PC-9 (cell line): ENCODE measurements at regions not wholly inside any gene's neighbourhood (a gene's known extent, or its start where the extent isn't known, plus 50 kb on each side); places are given as distances from the start of the nearest gene placed in this dataset.

Experiments
- BruUV-seq: library from RNA; stranded (reverse); fragments of 400-500 nt; replicated peaks from 2 replicates; lab custom pipeline; 2021; lab: Mats Ljungman, UMichigan
- CTCF ChIA-PET: fragments of 300-600 bp; sonication (Branson Sonifier 250); formaldehyde crosslinking; loops from one replicate; lab custom pipeline; 2022; ENCODE audit warnings: antibody characterized with exemption; lab: Charles Lee
- POLR2A ChIA-PET: fragments of 300-600 bp; sonication (Branson Sonifier 250); formaldehyde crosslinking; loops from one replicate; lab custom pipeline; 2022; ENCODE audit warnings: antibody characterized with exemption; ENCODE audit not compliant: unreplicated experiment; lab: Charles Lee
- DNase-seq, 2 experiments: peaks; one replicate each; pipeline versions ENCODE4 v3.0.0 to v3.0.0-alpha.2; 2015 to 2022; ENCODE audit warnings: mixed read lengths in 1 of 2
- H2AFZ ChIP-seq: fragments of 200-600 bp; sonication (generic); 2 replicates; pipeline ENCODE4 v1.8.1; 2017; ENCODE audit warnings: antibody characterized with exemption
- H3F3A ChIP-seq: fragments of 200-600 bp; sonication (generic); 2 replicates; pipeline ENCODE4 v1.8.1; 2017; ENCODE audit warnings: antibody characterized with exemption, mild to moderate bottlenecking, low read depth; ENCODE audit not compliant: insufficient read depth
- H3K27ac ChIP-seq: fragments of 200-600 bp; sonication (generic); 2 replicates; pipeline ENCODE4 v1.6.1; 2016; ENCODE audit warnings: mixed run types
- H3K27me3 ChIP-seq: fragments of 200-600 bp; sonication (generic); 2 replicates; pipeline ENCODE4 v1.6.1; 2016; ENCODE audit warnings: low read depth, mixed run types; ENCODE audit not compliant: insufficient read depth
- H3K36me3 ChIP-seq: fragments of 200-600 bp; sonication (generic); 2 replicates; pipeline ENCODE4 v1.6.1; 2016; ENCODE audit warnings: low read depth, mixed run types
- H3K4me1 ChIP-seq: fragments of 200-600 bp; sonication (generic); replicated peaks from 2 replicates; pipeline ENCODE4 v1.6.1; 2016; ENCODE audit warnings: mixed run types; ENCODE audit not compliant: insufficient read depth
- H3K4me2 ChIP-seq: fragments of 200-600 bp; sonication (generic); 2 replicates; pipeline ENCODE4 v1.6.1; 2017; ENCODE audit warnings: mixed run types
- H3K4me3 ChIP-seq: fragments of 200-600 bp; sonication (generic); 2 replicates; pipeline ENCODE4 v1.6.1; 2016; ENCODE audit warnings: mixed run types
- H3K79me2 ChIP-seq: fragments of 200-600 bp; sonication (generic); 2 replicates; pipeline ENCODE4 v1.6.1; 2017; ENCODE audit warnings: low read depth, mixed run types
- H3K9me2 ChIP-seq: fragments of 200-600 bp; sonication (generic); 2 replicates; pipeline ENCODE4 v1.8.1; 2017; ENCODE audit warnings: mild to moderate bottlenecking; ENCODE audit not compliant: insufficient read depth
- H3K9me3 ChIP-seq: fragments of 200-600 bp; sonication (generic); 2 replicates; pipeline ENCODE4 v1.8.1; 2016; ENCODE audit warnings: low read depth; ENCODE audit not compliant: insufficient read depth
- H4K20me1 ChIP-seq: fragments of 200-600 bp; sonication (generic); 2 replicates; pipeline ENCODE4 v1.8.1; 2017; ENCODE audit not compliant: insufficient read depth
- CTCF ChIP-seq: fragments of 200-600 bp; sonication (generic); conservative IDR thresholded peaks from 2 replicates; pipeline ENCODE4 v1.6.1; 2017; ENCODE audit warnings: mixed run types, antibody characterized with exemption, mild to moderate bottlenecking, moderate library complexity
- EZH2 ChIP-seq: fragments of 200-600 bp; sonication (generic); IDR thresholded peaks from 2 replicates; pipeline ENCODE4 v1.8.0; 2017; ENCODE audit warnings: antibody characterized with exemption, low read depth
- intact Hi-C: fragments of 100-400 bp; cut with micrococcal nuclease; formaldehyde crosslinking; loops from one replicate; pipeline ENCODE4 v1.10.0; 2022; ENCODE audit not compliant: unreplicated experiment

- H3K79me2 ChIP-seq: no peaks in the 10 kb centered on the region
- POLR2A ChIA-PET: no interaction called here
- intact Hi-C loops: no loop called here
- no peaks in the 10 kb centered on the region for H3K4me1 ChIP-seq
- no peaks in the 10 kb centered on the region for H3K9me2 ChIP-seq
- H3K27ac ChIP-seq: no peak overlapping the region
- no peak for TF ChIP-seq CTCF
- no peak for TF ChIP-seq EZH2
- H4K20me1 ChIP-seq: no peaks in the 10 kb centered on the region
- H2AFZ ChIP-seq: no peak overlapping the region
- no peaks in the 10 kb centered on the region for H3K9me3 ChIP-seq
- no peaks in the 10 kb centered on the region for H3K27me3 ChIP-seq
- no peak overlapping the region for H3K4me2 ChIP-seq
- BruUV-seq: no TSS peak
- no peaks in the 10 kb centered on the region for H3K36me3 ChIP-seq
- no peak overlapping the region for H3K4me3 ChIP-seq
- H3F3A ChIP-seq: no peaks in the 10 kb centered on the region
- CTCF ChIA-PET: no interaction called here
- DNase-seq: no peak
Observed at GRCh38 chr1:19536519-19536918, 51.2 kb upstream of the CAPZB start.

- H2AFZ ChIP-seq: no peak overlapping the region
- no peak overlapping the region for H3K4me3 ChIP-seq
- H3F3A ChIP-seq: no peaks in the 10 kb centered on the region
- no peak overlapping the region for H3K4me2 ChIP-seq
- no peaks in the 10 kb centered on the region for H3K27me3 ChIP-seq
- no peaks in the 10 kb centered on the region for H4K20me1 ChIP-seq
- ChIA-PET POLR2A (interaction anchor here (0.7 kb wide), 1 partner anchor 1444 kb away, joined by 15 read pairs; no protein-coding TSS in a partner anchor), CTCF (no interaction called here)
- H3K9me3 ChIP-seq: no peaks in the 10 kb centered on the region
- BruUV-seq: no TSS peak
- no peak overlapping the region for H3K27ac ChIP-seq
- no peak for DNase-seq
- intact Hi-C loops: no loop called here
- no peaks in the 10 kb centered on the region for H3K9me2 ChIP-seq
- TF ChIP-seq EZH2 (no peak), CTCF (no peak)
- no peaks in the 10 kb centered on the region for H3K79me2 ChIP-seq
- no peaks in the 10 kb centered on the region for H3K4me1 ChIP-seq
- no peaks in the 10 kb centered on the region for H3K36me3 ChIP-seq
Observed at GRCh38 chr1:19535214-19535613, 49.9 kb upstream of the CAPZB start.
